GM13977 (cell line): ENCODE measurements at regions not wholly inside any gene's neighbourhood (a gene's known extent, or its start where the extent isn't known, plus 50 kb on each side); places are given as distances from the start of the nearest gene placed in this dataset.

Experiments
- DNase-seq: peaks from one replicate; pipeline ENCODE4 v3.0.0; 2012; ENCODE audit warnings: low spot score
- CTCF ChIP-seq: IDR thresholded peaks from 2 replicates; pipeline ENCODE4 v1.5.1; 2012; ENCODE audit warnings: mild to moderate bottlenecking, control low read depth; ENCODE audit not compliant: insufficient read depth; ENCODE audit errors: extremely low read depth, missing control alignments
- in situ Hi-C: fragments of 300-500 bp; cut with MboI; formaldehyde crosslinking; loops from one replicate; pipeline ENCODE4 v1.12.0; 2022; ENCODE audit warnings: low sequenced_read_pairs, low pct_unique_long_range_greater_than_20kb, mixed read lengths, inconsistent platforms; ENCODE audit not compliant: unreplicated experiment

GRCh38 chr4:1572521-1572920 is 111.6 kb downstream of the FAM53A start:
- in situ Hi-C loops: no loop called here
- no peak for DNase-seq
- no peak for TF ChIP-seq CTCF

- no peak for TF ChIP-seq CTCF
- in situ Hi-C loops: no loop called here
- DNase-seq: no peak
Measured at GRCh38 chr4:1572010-1572385, 112.1 kb downstream of the FAM53A start.

DNA sequence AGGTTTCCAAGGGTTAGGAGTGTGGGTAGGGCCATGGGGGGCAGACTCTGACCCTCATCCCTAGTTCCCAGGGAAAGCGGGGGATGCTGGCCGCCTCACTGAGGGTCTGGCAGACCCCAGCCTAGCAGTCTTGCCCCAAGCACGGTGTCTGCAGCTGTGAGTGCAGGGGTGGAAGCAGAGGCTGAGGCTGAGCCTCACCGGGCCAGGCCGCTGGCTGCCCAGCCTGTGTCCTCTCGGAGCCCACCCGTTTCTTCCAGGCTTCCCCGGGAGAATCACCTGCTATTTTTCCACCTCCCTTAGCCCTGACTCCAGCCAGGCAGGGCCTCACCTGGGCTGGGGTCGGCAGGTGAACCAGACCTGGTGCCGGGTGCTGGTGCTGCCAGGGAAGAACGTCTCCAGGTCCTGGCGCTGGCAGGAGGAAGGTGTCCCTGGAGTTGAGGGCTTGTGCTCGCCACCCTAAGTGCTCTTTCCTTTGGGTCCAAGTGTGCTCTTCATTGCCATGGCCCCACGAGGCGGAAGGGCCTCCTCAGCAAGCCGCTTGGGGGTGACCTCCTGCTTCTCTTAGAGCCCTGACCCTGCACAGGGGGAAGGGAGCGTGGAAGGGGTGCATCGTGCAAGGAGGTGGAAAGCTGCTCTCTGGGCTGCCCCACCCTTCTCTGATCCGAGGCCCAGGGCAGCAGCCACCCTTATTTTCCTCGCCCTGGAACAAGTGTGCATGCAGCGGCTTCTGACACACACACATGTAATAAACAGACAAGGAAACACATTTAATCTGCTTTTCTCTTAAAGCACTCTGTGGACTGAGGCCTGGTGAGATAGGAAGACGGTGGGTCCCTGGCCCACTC is 112.7 kb downstream of the FAM53A start:
- no peak for TF ChIP-seq CTCF
- in situ Hi-C loops: no loop called here
- DNase-seq: no peak

- in situ Hi-C loops: no loop called here
- no peak for DNase-seq
- TF ChIP-seq CTCF: no peak
Measured at GRCh38 chr4:1570291-1571164, 113.6 kb downstream of the FAM53A start.

DNA sequence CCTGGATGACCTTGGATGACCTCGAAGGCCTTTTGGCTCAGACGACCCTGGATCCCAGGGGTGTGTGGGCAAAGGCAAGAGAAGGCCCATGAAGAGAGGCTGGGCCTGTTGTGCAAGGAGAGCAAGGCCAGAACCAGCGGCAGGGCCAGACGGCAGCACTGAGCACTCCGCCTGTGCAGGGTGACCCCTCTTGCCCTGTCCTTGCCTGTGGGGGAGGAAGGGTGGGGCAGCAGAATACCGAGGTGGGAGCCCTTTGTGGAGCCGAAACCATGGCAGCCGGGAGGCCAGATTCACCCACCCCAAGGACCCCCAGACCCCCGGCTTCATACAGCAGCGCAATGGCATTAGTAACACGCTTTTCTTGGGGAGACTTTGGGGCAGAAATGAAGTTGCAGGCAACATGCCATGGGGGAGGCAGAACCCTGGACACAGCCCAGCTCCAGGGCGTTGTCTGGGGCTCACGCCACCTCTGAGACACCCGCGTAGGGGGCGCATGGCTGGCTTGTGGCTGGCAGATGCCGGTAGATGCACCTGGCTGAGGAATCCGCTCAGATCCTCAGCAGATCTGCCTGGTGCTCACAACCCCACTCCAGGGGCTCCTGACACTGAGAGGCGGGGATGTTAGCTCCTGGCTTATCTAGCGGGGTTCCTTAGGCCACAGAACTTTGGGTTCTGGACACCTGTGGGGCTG is 114.5 kb downstream of the FAM53A start:
- in situ Hi-C loops: no loop called here
- no peak for DNase-seq
- no peak for TF ChIP-seq CTCF

DNA sequence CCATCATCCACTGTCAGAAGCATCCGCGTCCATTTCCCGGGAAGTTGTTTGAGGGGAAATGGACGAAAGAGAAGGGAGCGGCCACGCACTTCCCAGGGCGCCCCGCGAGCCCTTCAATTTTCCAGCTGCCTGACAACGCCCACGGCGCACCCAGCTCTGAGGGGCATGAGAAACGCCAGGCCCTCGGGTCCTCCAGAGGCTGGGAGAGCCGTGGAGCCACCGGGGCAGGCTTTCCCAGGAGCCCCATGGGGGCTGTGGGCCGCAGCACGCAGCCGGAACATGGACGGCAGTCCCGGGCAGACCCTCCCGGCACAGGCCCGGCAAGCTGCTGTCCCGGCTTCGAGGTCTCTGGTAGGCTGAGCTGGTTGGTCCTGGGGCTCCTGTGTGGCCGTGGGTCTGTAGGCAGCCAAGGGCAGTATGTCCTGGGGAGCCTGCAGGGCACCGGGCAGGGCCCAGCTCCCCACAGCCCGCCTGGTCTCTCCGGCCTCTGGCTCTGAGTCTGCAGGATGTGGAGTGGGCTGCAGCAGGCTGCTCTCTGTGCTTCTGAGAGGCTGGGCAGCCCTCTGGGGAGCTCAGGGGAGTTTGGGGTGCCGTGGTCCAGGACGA is 115.2 kb downstream of the FAM53A start:
- in situ Hi-C loops: no loop called here
- no peak for DNase-seq
- TF ChIP-seq CTCF: no peak
